ENCODE measurements at regions not wholly inside any gene's neighbourhood (a gene's known extent, or its start where the extent isn't known, plus 50 kb on each side); places are given as distances from the start of the nearest gene placed in this dataset.
A peak's percentile ranks its signal among the peaks of the same experiment; 100 is the strongest.
"Not testable (repeated sequence)": the region's sequence is repeated elsewhere in the genome, so short reads cannot be mapped to it uniquely, and the experiment has no call there.

DNA sequence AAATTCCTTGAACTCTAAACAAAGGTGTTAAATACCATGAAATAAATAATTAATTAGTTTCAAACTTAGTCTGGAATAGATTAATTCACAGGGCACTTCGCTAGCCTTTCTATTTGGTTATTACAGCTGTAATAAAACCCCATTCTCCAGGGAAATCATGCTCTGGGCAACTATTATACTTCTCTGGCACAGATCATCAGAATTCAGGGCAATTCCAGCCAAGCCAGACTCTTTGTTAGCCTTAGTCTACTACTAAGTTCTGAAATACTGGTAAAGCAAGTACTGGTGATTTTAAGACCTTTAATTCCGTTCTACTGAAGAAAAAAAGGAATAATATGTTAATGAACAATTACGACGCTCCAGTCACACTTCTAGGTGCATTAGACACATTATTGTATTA lies 123.4 kb upstream of the PDE1A start:
- no peaks in the 10 kb centered on the region for H4K20me1 ChIP-seq (ENCODE audit: insufficient read depth, low read length)
- H3K4me2 ChIP-seq (ENCODE audit: low read depth, low read length): no peak overlapping the region
- no peak overlapping the region for H3K4me3 ChIP-seq (ENCODE audit: low read length)
- no peak for DNase-seq
- no peak for TF ChIP-seq EZH2phosphoT487 (IDR thresholded peaks at IDR 0.05; ENCODE audit: low read length)
- TF ChIP-seq, protein P1, sequence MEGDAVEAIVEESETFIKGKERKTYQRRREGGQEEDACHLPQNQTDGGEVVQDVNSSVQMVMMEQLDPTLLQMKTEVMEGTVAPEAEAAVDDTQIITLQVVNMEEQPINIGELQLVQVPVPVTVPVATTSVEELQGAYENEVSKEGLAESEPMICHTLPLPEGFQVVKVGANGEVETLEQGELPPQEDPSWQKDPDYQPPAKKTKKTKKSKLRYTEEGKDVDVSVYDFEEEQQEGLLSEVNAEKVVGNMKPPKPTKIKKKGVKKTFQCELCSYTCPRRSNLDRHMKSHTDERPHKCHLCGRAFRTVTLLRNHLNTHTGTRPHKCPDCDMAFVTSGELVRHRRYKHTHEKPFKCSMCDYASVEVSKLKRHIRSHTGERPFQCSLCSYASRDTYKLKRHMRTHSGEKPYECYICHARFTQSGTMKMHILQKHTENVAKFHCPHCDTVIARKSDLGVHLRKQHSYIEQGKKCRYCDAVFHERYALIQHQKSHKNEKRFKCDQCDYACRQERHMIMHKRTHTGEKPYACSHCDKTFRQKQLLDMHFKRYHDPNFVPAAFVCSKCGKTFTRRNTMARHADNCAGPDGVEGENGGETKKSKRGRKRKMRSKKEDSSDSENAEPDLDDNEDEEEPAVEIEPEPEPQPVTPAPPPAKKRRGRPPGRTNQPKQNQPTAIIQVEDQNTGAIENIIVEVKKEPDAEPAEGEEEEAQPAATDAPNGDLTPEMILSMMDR (IDR thresholded peaks at IDR 0.05; ENCODE audit: low read length): no peak
- no peak for TF ChIP-seq EZH2 (optimal IDR thresholded peaks at IDR 0.05; ENCODE audit: low read depth, low read length)
- H3K79me2 ChIP-seq (ENCODE audit: low read length): no peaks in the 10 kb centered on the region
- no peak overlapping the region for H3K9ac ChIP-seq (ENCODE audit: low read length)
- H3F3A ChIP-seq (ENCODE audit: insufficient read depth, low read length): peaks cover 11% of the 10 kb centered on the region
- no peaks in the 10 kb centered on the region for H3K9me2 ChIP-seq (replicated peaks; ENCODE audit: insufficient read depth, low read length)
- peaks cover 17% of the 10 kb centered on the region for H3K4me1 ChIP-seq (ENCODE audit: low read length)
- no peaks in the 10 kb centered on the region for H3K9me3 ChIP-seq (replicated peaks; ENCODE audit: insufficient read depth, low read length)
- no peak overlapping the region for H3K27ac ChIP-seq (ENCODE audit: low read length)
- H2AFZ ChIP-seq (ENCODE audit: low read length): no peak overlapping the region
- H3K27me3 ChIP-seq (replicated peaks; ENCODE audit: insufficient read depth, low read length): no peaks in the 10 kb centered on the region
- no peaks in the 10 kb centered on the region for H3K36me3 ChIP-seq (replicated peaks; ENCODE audit: insufficient read depth, low read length)

DNA sequence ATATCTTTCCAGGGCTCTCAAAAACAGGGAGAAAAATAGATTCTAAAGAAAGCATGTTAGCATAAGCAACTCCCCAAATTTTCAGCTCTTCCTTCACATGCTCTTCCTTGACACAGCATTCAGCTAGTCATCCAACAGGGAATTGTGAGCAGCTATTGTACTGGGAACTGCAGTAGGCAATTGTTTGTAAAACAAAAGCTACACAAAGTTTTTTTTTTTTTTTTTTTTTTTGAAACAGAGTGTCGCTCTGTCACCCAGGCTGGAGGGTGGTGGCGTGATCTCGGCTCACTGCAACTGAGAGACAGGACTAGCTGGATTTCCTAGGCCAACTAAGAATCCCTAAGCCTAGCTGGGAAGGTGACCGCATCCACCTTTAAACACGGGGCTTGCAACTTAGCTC lies 125.4 kb upstream of the PDE1A start:
- not testable (repeated sequence) for H3K9me3 ChIP-seq (replicated peaks; ENCODE audit: insufficient read depth, low read length); H2AFZ ChIP-seq (ENCODE audit: low read length); H3K36me3 ChIP-seq (replicated peaks; ENCODE audit: insufficient read depth, low read length); H3K79me2 ChIP-seq (ENCODE audit: low read length); H3K27ac ChIP-seq (ENCODE audit: low read length); H3K27me3 ChIP-seq (replicated peaks; ENCODE audit: insufficient read depth, low read length); DNase-seq; H3K9ac ChIP-seq (ENCODE audit: low read length); H3K4me3 ChIP-seq (ENCODE audit: low read length); H3K9me2 ChIP-seq (replicated peaks; ENCODE audit: insufficient read depth, low read length); H4K20me1 ChIP-seq (ENCODE audit: insufficient read depth, low read length); H3K4me2 ChIP-seq (ENCODE audit: low read depth, low read length)
- Histone ChIP-seq H3F3A (ENCODE audit: insufficient read depth, low read length) (peaks cover 11% of the 10 kb centered on the region), H3K4me1 (ENCODE audit: low read length) (peaks cover 14% of the 10 kb centered on the region)

DNA sequence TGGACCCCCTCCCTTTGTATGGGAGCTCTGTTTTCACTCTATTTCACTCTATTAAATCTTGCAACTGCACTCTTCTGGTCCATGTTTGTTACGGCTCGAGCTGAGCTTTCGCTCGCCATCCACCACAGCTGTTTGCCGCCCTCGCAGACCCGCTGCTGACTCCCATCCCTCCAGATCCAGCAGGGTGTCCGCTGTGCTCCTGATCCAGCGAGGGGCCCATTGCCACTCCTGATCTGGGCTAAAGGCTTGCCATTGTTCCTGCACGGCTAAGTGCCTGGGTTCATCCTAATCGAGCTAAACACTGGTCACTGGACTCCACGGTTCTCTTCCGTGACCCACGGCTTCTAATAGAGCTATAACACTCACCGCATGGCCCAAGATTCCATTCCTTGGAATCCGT lies 125.9 kb upstream of the PDE1A start:
- not testable (repeated sequence) for H3K4me3 ChIP-seq (ENCODE audit: low read length); H3K36me3 ChIP-seq (replicated peaks; ENCODE audit: insufficient read depth, low read length); H3K9me2 ChIP-seq (replicated peaks; ENCODE audit: insufficient read depth, low read length); H3K27ac ChIP-seq (ENCODE audit: low read length); H4K20me1 ChIP-seq (ENCODE audit: insufficient read depth, low read length); H3K4me2 ChIP-seq (ENCODE audit: low read depth, low read length); H3K9ac ChIP-seq (ENCODE audit: low read length); DNase-seq; H3K27me3 ChIP-seq (replicated peaks; ENCODE audit: insufficient read depth, low read length); H3K79me2 ChIP-seq (ENCODE audit: low read length); H2AFZ ChIP-seq (ENCODE audit: low read length); H3K9me3 ChIP-seq (replicated peaks; ENCODE audit: insufficient read depth, low read length)
- Histone ChIP-seq H3F3A (ENCODE audit: insufficient read depth, low read length) (peaks cover 11% of the 10 kb centered on the region), H3K4me1 (ENCODE audit: low read length) (peaks cover 14% of the 10 kb centered on the region)

- no peaks in the 10 kb centered on the region for H3K9me2 ChIP-seq (replicated peaks; ENCODE audit: insufficient read depth, low read length)
- peaks cover 14% of the 10 kb centered on the region for H3K4me1 ChIP-seq (ENCODE audit: low read length)
- H2AFZ ChIP-seq (ENCODE audit: low read length): peak overlapping the region; percentile 31; the same call in 1 of the 2 replicates
- no peaks in the 10 kb centered on the region for H3K27me3 ChIP-seq (replicated peaks; ENCODE audit: insufficient read depth, low read length)
- TF ChIP-seq EZH2phosphoT487 (IDR thresholded peaks at IDR 0.05; ENCODE audit: low read length): no peak
- TF ChIP-seq, protein P1 (IDR thresholded peaks at IDR 0.05; ENCODE audit: low read length): no peak
- TF ChIP-seq EZH2 (optimal IDR thresholded peaks at IDR 0.05; ENCODE audit: low read depth, low read length): no peak
- H3F3A ChIP-seq (ENCODE audit: insufficient read depth, low read length): peaks cover 11% of the 10 kb centered on the region
- DNase-seq: peak; percentile 88
- peak overlapping the region; percentile 63 for H3K4me2 ChIP-seq (ENCODE audit: low read depth, low read length)
- no peaks in the 10 kb centered on the region for H3K9me3 ChIP-seq (replicated peaks; ENCODE audit: insufficient read depth, low read length)
- no peaks in the 10 kb centered on the region for H4K20me1 ChIP-seq (ENCODE audit: insufficient read depth, low read length)
- peak overlapping the region; percentile 68; the same call in 1 of the 2 replicates for H3K27ac ChIP-seq (ENCODE audit: low read length)
- H3K9ac ChIP-seq (ENCODE audit: low read length): peak overlapping the region; percentile 22; the same call in 1 of the 2 replicates
- H3K79me2 ChIP-seq (ENCODE audit: low read length): no peaks in the 10 kb centered on the region
- H3K36me3 ChIP-seq (replicated peaks; ENCODE audit: insufficient read depth, low read length): no peaks in the 10 kb centered on the region
- peak overlapping the region; percentile 26 for H3K4me3 ChIP-seq (ENCODE audit: low read length)
These were observed 126.6 kb upstream of the PDE1A start for GRCh38 chr2:182553483-182553882.

Measured in MM.1S (cell line).